Activated B cell treated with CpG ODN at 0.5 μM for 24 hours (primary cell): ENCODE measurements at regions not wholly inside any gene's neighbourhood (a gene's known extent, or its start where the extent isn't known, plus 50 kb on each side); places are given as distances from the start of the nearest gene placed in this dataset.
"Not testable (repeated sequence)": the region's sequence is repeated elsewhere in the genome, so short reads cannot be mapped to it uniquely, and the experiment has no call there.

Experiments
- ATAC-seq: fragments of 200-7000 bp; cut with Tn5 transposase; one replicate; pipeline ENCODE4 v1.10.0; 2021; ENCODE audit warnings: low read depth, mild to moderate bottlenecking, moderate library complexity
- CTCF ChIA-PET: fragments of 350-600 bp; sonication (Branson Sonifier 250); formaldehyde crosslinking; loops from one replicate; lab custom pipeline; 2021; ENCODE audit warnings: antibody characterized with exemption; lab: Charles Lee
- POLR2A ChIA-PET: fragments of 350-600 bp; sonication (Branson Sonifier 250); formaldehyde crosslinking; loops from one replicate; lab custom pipeline; 2021; ENCODE audit warnings: antibody characterized with exemption; lab: Charles Lee
- DNase-seq: peaks from one replicate; pipeline ENCODE4 v3.0.0; 2022
- H3K27ac Mint-ChIP-seq: one replicate; pipeline ENCODE4 v1.8.0; 2020; ENCODE audit warnings: mixed read lengths
- H3K27me3 Mint-ChIP-seq: one replicate; pipeline ENCODE4 v1.8.0; 2021; ENCODE audit warnings: mixed read lengths
- H3K36me3 Mint-ChIP-seq: one replicate; pipeline ENCODE4 v1.8.0; 2021; ENCODE audit warnings: low read depth, mixed read lengths
- H3K4me1 Mint-ChIP-seq: one replicate; pipeline ENCODE4 v1.8.0; 2021; ENCODE audit warnings: mixed read lengths
- H3K4me3 Mint-ChIP-seq: one replicate; pipeline ENCODE4 v1.8.0; 2020; ENCODE audit warnings: mild to moderate bottlenecking, mixed read lengths
- H3K9me3 Mint-ChIP-seq: one replicate; pipeline ENCODE4 v1.8.0; 2020; ENCODE audit warnings: mixed read lengths
- CTCF ChIP-seq: fragments of 200-600 bp; IDR thresholded peaks from one replicate; pipeline ENCODE4 v1.8.0; 2022; ENCODE audit warnings: antibody characterized with exemption, mild to moderate bottlenecking
- intact Hi-C: fragments of 100-400 bp; cut with micrococcal nuclease; formaldehyde crosslinking; loops from one replicate; pipeline ENCODE4 v1.15.1; 2024

- no peak for TF ChIP-seq CTCF
- Mint-ChIP-seq H3K36me3 (no peaks in the 10 kb centered on the region), H3K9me3 (peaks cover 9% of the 10 kb centered on the region), H3K27ac (no peak overlapping the region), H3K27me3 (peaks cover 23% of the 10 kb centered on the region), H3K4me1 (no peaks in the 10 kb centered on the region), H3K4me3 (no peak overlapping the region)
- DNase-seq (no peak), ATAC-seq (no peak)
- ChIA-PET CTCF (no interaction called here), POLR2A (no interaction called here)
- intact Hi-C loops, result no loop called here
Measured at GRCh38 chr9:100639854-100640253, 62.0 kb downstream of the CAVIN4 start.

- Mint-ChIP-seq H3K27ac (no peak overlapping the region), H3K4me3 (no peak overlapping the region), H3K4me1 (no peaks in the 10 kb centered on the region), H3K27me3 (peaks cover 22% of the 10 kb centered on the region), H3K36me3 (no peaks in the 10 kb centered on the region), H3K9me3 (peaks cover 12% of the 10 kb centered on the region)
- CTCF ChIA-PET, result no interaction called here
- POLR2A ChIA-PET, result no interaction called here
- ATAC-seq (no peak), DNase-seq (no peak)
- no peak for TF ChIP-seq CTCF
- intact Hi-C loops, result no loop called here
Measured at GRCh38 chr9:100640447-100641050, 62.7 kb downstream of the CAVIN4 start.

GRCh38 chr9:100641166-100641565 lies 63.3 kb downstream of the CAVIN4 start:
- peaks cover 22% of the 10 kb centered on the region for H3K27me3 Mint-ChIP-seq
- POLR2A ChIA-PET, result no interaction called here
- H3K36me3 Mint-ChIP-seq, result no peaks in the 10 kb centered on the region
- H3K27ac Mint-ChIP-seq, result no peak overlapping the region
- CTCF ChIA-PET, result no interaction called here
- no peak for ATAC-seq
- intact Hi-C loops, result no loop called here
- no peak for TF ChIP-seq CTCF
- peaks cover 12% of the 10 kb centered on the region for H3K9me3 Mint-ChIP-seq
- DNase-seq, result no peak
- H3K4me1 Mint-ChIP-seq, result no peaks in the 10 kb centered on the region
- no peak overlapping the region for H3K4me3 Mint-ChIP-seq

- ATAC-seq, result no peak
- H3K4me3 Mint-ChIP-seq, result no peak overlapping the region
- no peak overlapping the region for H3K27ac Mint-ChIP-seq
- ChIA-PET CTCF (no interaction called here), POLR2A (no interaction called here)
- H3K27me3 Mint-ChIP-seq, result no peaks in the 10 kb centered on the region
- intact Hi-C loops, result no loop called here
- no peak for DNase-seq
- TF ChIP-seq CTCF, result no peak
- no peaks in the 10 kb centered on the region for H3K4me1 Mint-ChIP-seq
- peaks cover 12% of the 10 kb centered on the region for H3K9me3 Mint-ChIP-seq
- no peaks in the 10 kb centered on the region for H3K36me3 Mint-ChIP-seq
Measured at GRCh38 chr9:100652850-100653249, 75.0 kb downstream of the CAVIN4 start.

GRCh38 chr9:100653643-100654334 lies 75.9 kb downstream of the CAVIN4 start:
- DNase-seq, result no peak
- no peak for TF ChIP-seq CTCF
- POLR2A ChIA-PET, result no interaction called here
- no peaks in the 10 kb centered on the region for H3K4me1 Mint-ChIP-seq
- H3K9me3 Mint-ChIP-seq, result peaks cover 12% of the 10 kb centered on the region
- H3K4me3 Mint-ChIP-seq, result no peak overlapping the region
- intact Hi-C loops, result no loop called here
- CTCF ChIA-PET, result no interaction called here
- H3K27me3 Mint-ChIP-seq, result no peaks in the 10 kb centered on the region
- H3K36me3 Mint-ChIP-seq, result no peaks in the 10 kb centered on the region
- ATAC-seq, result no peak
- H3K27ac Mint-ChIP-seq, result no peak overlapping the region

- ATAC-seq, H3K4me1 Mint-ChIP-seq, H3K27me3 Mint-ChIP-seq, intact Hi-C loops, H3K36me3 Mint-ChIP-seq, POLR2A ChIA-PET, H3K27ac Mint-ChIP-seq, DNase-seq, H3K4me3 Mint-ChIP-seq, CTCF ChIA-PET: not testable (repeated sequence)
- peaks cover 18% of the 10 kb centered on the region for H3K9me3 Mint-ChIP-seq
Measured at GRCh38 chr9:100656851-100657250, 79.0 kb downstream of the CAVIN4 start.
